Endodermal cell (in vitro differentiated cells): ENCODE measurements at regions not wholly inside any gene's neighbourhood (a gene's known extent, or its start where the extent isn't known, plus 50 kb on each side); places are given as distances from the start of the nearest gene placed in this dataset.

Experiments used
- DNase-seq: peaks from one replicate; pipeline ENCODE4 v3.0.0-alpha.2; 2017
- H3K27ac ChIP-seq: 2 replicates; pipeline ENCODE4 v1.5.1; 2013; ENCODE audit warnings: mild to moderate bottlenecking, low read depth, low read length, moderate library complexity
- H3K27me3 ChIP-seq: 2 replicates; pipeline ENCODE4 v1.6.1; 2013; ENCODE audit warnings: mild to moderate bottlenecking, low read length, moderate library complexity; ENCODE audit not compliant: insufficient read depth, control insufficient read depth, poor library complexity, severe bottlenecking
- H3K36me3 ChIP-seq: 2 replicates; pipeline ENCODE4 v1.7.0; 2013; ENCODE audit warnings: mild to moderate bottlenecking, low read length, moderate library complexity; ENCODE audit not compliant: control insufficient read depth, insufficient read depth
- H3K4me1 ChIP-seq: one replicate; pipeline ENCODE4 v1.7.0; 2013; ENCODE audit warnings: low read length; ENCODE audit not compliant: control insufficient read depth, insufficient read depth
- H3K4me3 ChIP-seq: 2 replicates; pipeline ENCODE4 v1.5.1; 2013; ENCODE audit warnings: mild to moderate bottlenecking, low read length, moderate library complexity
- H3K9ac ChIP-seq: 2 replicates; pipeline ENCODE4 v1.6.1; 2013; ENCODE audit warnings: mild to moderate bottlenecking, low read length, moderate library complexity; ENCODE audit not compliant: poor library complexity, severe bottlenecking; ENCODE audit errors: extremely low read depth
- H3K9me3 ChIP-seq: 2 replicates; pipeline ENCODE4 v1.6.1; 2013; ENCODE audit warnings: mild to moderate bottlenecking, low read length, moderate library complexity; ENCODE audit not compliant: control insufficient read depth
- H3K27ac Mint-ChIP-seq: 2 replicates; pipeline ENCODE4 v1.8.0; 2020; ENCODE audit warnings: mixed read lengths
- H3K27me3 Mint-ChIP-seq: 2 replicates; pipeline ENCODE4 v1.8.0; 2021; ENCODE audit warnings: mild to moderate bottlenecking, mixed read lengths; ENCODE audit not compliant: insufficient read depth
- H3K36me3 Mint-ChIP-seq: 2 replicates; pipeline ENCODE4 v1.8.0; 2020; ENCODE audit warnings: low read depth, mixed read lengths
- H3K4me1 Mint-ChIP-seq: 2 replicates; pipeline ENCODE4 v1.8.0; 2020; ENCODE audit warnings: mixed read lengths
- H3K4me3 Mint-ChIP-seq: 2 replicates; pipeline ENCODE4 v1.8.0; 2020; ENCODE audit warnings: mild to moderate bottlenecking, moderate library complexity, mixed read lengths
- H3K9me3 Mint-ChIP-seq: 2 replicates; pipeline ENCODE4 v1.8.0; 2020; ENCODE audit warnings: mild to moderate bottlenecking, mixed read lengths
- CTCF ChIP-seq: fragments of 200-600 bp; sonication (generic); conservative IDR thresholded peaks from 2 replicates; pipeline ENCODE4 v1.5.0; 2021; ENCODE audit warnings: antibody characterized with exemption, mild to moderate bottlenecking
- WGBS, 2 experiments: methylation state at CpG; one replicate each; pipeline versions ENCODE4 v1.1.5 to v1.1.7; 2013; ENCODE audit warnings: missing lambda C conversion rate in 2 of 2, mixed read lengths in 1 of 2; ENCODE audit not compliant: insufficient coverage in 1 of 2, insufficient read length in 1 of 2; 5-methylcytosine and 5-hydroxymethylcytosine counted together

- Histone ChIP-seq H3K27me3 (no peaks in the 10 kb centered on the region), H3K9me3 (no peaks in the 10 kb centered on the region), H3K4me1 (no peaks in the 10 kb centered on the region), H3K36me3 (no peaks in the 10 kb centered on the region), H3K27ac (no peak overlapping the region), H3K9ac (no peak overlapping the region), H3K4me3 (no peak overlapping the region)
- 90 to 100% methylated on average over 1 to 2 of the region's 3 CpGs for WGBS, 2 experiments
- no peak overlapping the region for H3K27ac Mint-ChIP-seq
- TF ChIP-seq CTCF = no peak
- no peak overlapping the region for H3K4me3 Mint-ChIP-seq
- H3K9me3 Mint-ChIP-seq = no peaks in the 10 kb centered on the region
- H3K27me3 Mint-ChIP-seq = no peaks in the 10 kb centered on the region
- H3K4me1 Mint-ChIP-seq = peaks cover 4% of the 10 kb centered on the region
- no peaks in the 10 kb centered on the region for H3K36me3 Mint-ChIP-seq
- DNase-seq = no peak
These were observed 2139.4 kb upstream of the TENM3 start for GRCh38 chr4:180103794-180104193.

- Histone ChIP-seq H3K4me1 (no peaks in the 10 kb centered on the region), H3K27ac (no peak overlapping the region), H3K9me3 (no peaks in the 10 kb centered on the region), H3K9ac (no peak overlapping the region), H3K27me3 (no peaks in the 10 kb centered on the region), H3K4me3 (no peak overlapping the region), H3K36me3 (no peaks in the 10 kb centered on the region)
- no peaks in the 10 kb centered on the region for H3K9me3 Mint-ChIP-seq
- no peak overlapping the region for H3K4me3 Mint-ChIP-seq
- TF ChIP-seq CTCF = no peak
- WGBS, 2 experiments = 92 to 95% methylated on average over 2 to 3 of the region's 3 CpGs
- no peak overlapping the region for H3K27ac Mint-ChIP-seq
- H3K36me3 Mint-ChIP-seq = no peaks in the 10 kb centered on the region
- H3K27me3 Mint-ChIP-seq = no peaks in the 10 kb centered on the region
- H3K4me1 Mint-ChIP-seq = no peaks in the 10 kb centered on the region
- no peak for DNase-seq
These were observed 2137.8 kb upstream of the TENM3 start for GRCh38 chr4:180105362-180105761.

- WGBS, 2 experiments = 91 to 100% methylated on average over 1 to 2 of the region's 2 CpGs
These were observed 2137.1 kb upstream of the TENM3 start for GRCh38 chr4:180106122-180106521.

More at GRCh38 chr4:180106122-180106521, 2137.1 kb upstream of the TENM3 start:
- no peak for DNase-seq
- no peaks in the 10 kb centered on the region for H3K36me3 Mint-ChIP-seq
- Histone ChIP-seq H3K27me3 (no peaks in the 10 kb centered on the region), H3K4me3 (no peak overlapping the region), H3K4me1 (no peaks in the 10 kb centered on the region), H3K9me3 (no peaks in the 10 kb centered on the region), H3K36me3 (no peaks in the 10 kb centered on the region), H3K27ac (no peak overlapping the region), H3K9ac (no peak overlapping the region)
- no peak overlapping the region for H3K4me3 Mint-ChIP-seq
- no peaks in the 10 kb centered on the region for H3K9me3 Mint-ChIP-seq
- TF ChIP-seq CTCF = no peak
- no peaks in the 10 kb centered on the region for H3K4me1 Mint-ChIP-seq
- H3K27ac Mint-ChIP-seq = no peak overlapping the region
- H3K27me3 Mint-ChIP-seq = no peaks in the 10 kb centered on the region
